HEK293 (cell line): ENCODE measurements at regions not wholly inside any gene's neighbourhood (a gene's known extent, or its start where the extent isn't known, plus 50 kb on each side); places are given as distances from the start of the nearest gene placed in this dataset.

Source experiments
- CTCF ChIA-PET: fragments of 350-600 bp; formaldehyde crosslinking; extraction: SDS; loops from one replicate; lab custom pipeline; 2021; ENCODE audit warnings: antibody characterized with exemption; lab: Yijun Ruan, JAX
- POLR2A ChIA-PET: fragments of 300-600 bp; formaldehyde crosslinking; extraction: SDS; loops from one replicate; lab custom pipeline; 2020; ENCODE audit warnings: antibody characterized with exemption, inconsistent platforms; lab: Yijun Ruan, JAX
- H3K27ac ChIP-seq: fragments of 200-500 bp; sonication (Bioruptor generic); 2 replicates; pipeline ENCODE4 v1.5.1; 2014; ENCODE audit warnings: low read depth, low read length, control low read depth, inconsistent platforms; ENCODE audit errors: extremely low read depth
- H3K36me3 ChIP-seq, 2 experiments: fragments of 200-500 bp in 1 of 2; sonication (Bioruptor generic) in 1 of 2; 1 replicate in 1 of 2; 2 replicates in 1 of 2; pipeline ENCODE4 v1.5.1; 2014 to 2017; ENCODE audit warnings: inconsistent platforms in 2 of 2, low read length in 2 of 2; ENCODE audit not compliant: control insufficient read depth in 2 of 2, insufficient read depth in 1 of 2
- H3K4me1 ChIP-seq: fragments of 200-500 bp; sonication (Bioruptor generic); 2 replicates; pipeline ENCODE4 v1.5.1; 2014; ENCODE audit warnings: mild to moderate bottlenecking, low read length, inconsistent platforms; ENCODE audit not compliant: control insufficient read depth, insufficient read depth
- H3K4me3 ChIP-seq: 2 replicates; pipeline ENCODE4 v1.5.1; 2011; ENCODE audit warnings: low read depth, mild to moderate bottlenecking, control low read depth, low read length, moderate library complexity
- H3K9me3 ChIP-seq: fragments of 200-500 bp; sonication (Bioruptor generic); 2 replicates; pipeline ENCODE4 v1.5.1; 2014; ENCODE audit warnings: low read depth, low read length, inconsistent platforms; ENCODE audit not compliant: control insufficient read depth, insufficient read depth
- HIC1 ChIP-seq: fragments of 450-650 bp; formaldehyde crosslinking; IDR thresholded peaks from 2 replicates; pipeline ENCODE4 v1.5.1; 2016; ENCODE audit warnings: missing biosample characterization, missing genetic modification characterization
- IKZF3 ChIP-seq: fragments of 450-650 bp; IDR thresholded peaks from 2 replicates; pipeline ENCODE4 v1.5.0; 2018; ENCODE audit warnings: missing biosample characterization, mild to moderate bottlenecking, missing genetic modification characterization, moderate library complexity
- REPIN1 ChIP-seq: fragments of 450-650 bp; formaldehyde crosslinking; IDR thresholded peaks from 2 replicates; pipeline ENCODE4 v1.5.1; 2017; ENCODE audit warnings: missing biosample characterization, missing genetic modification characterization, low read depth
- ZFHX2 ChIP-seq: fragments of 450-650 bp; formaldehyde crosslinking; conservative IDR thresholded peaks from 2 replicates; pipeline ENCODE4 v1.5.1; 2016; ENCODE audit warnings: missing biosample characterization, missing genetic modification characterization
- ZNF214 ChIP-seq: fragments of 450-650 bp; formaldehyde crosslinking; IDR thresholded peaks from 2 replicates; pipeline ENCODE4 v1.5.1; 2017; ENCODE audit warnings: missing biosample characterization, mild to moderate bottlenecking, missing genetic modification characterization, borderline replicate concordance
- ZNF23 ChIP-seq: fragments of 450-650 bp; formaldehyde crosslinking; IDR thresholded peaks from 2 replicates; pipeline ENCODE4 v1.5.1; 2016; ENCODE audit warnings: missing biosample characterization, missing genetic modification characterization, borderline replicate concordance
- ZNF248 ChIP-seq: fragments of 450-650 bp; formaldehyde crosslinking; IDR thresholded peaks from 2 replicates; pipeline ENCODE4 v1.5.1; 2017; ENCODE audit warnings: missing biosample characterization, missing genetic modification characterization
- ZNF324 ChIP-seq: fragments of 450-650 bp; formaldehyde crosslinking; IDR thresholded peaks from 2 replicates; pipeline ENCODE4 v1.5.1; 2016; ENCODE audit warnings: missing biosample characterization, missing genetic modification characterization
- ZNF529 ChIP-seq: fragments of 450-650 bp; formaldehyde crosslinking; IDR thresholded peaks from 2 replicates; pipeline ENCODE4 v1.5.1; 2017; ENCODE audit warnings: missing genetic modification characterization, missing biosample characterization; ENCODE audit not compliant: insufficient replicate concordance
- ZNF639 ChIP-seq: fragments of 450-650 bp; formaldehyde crosslinking; IDR thresholded peaks from 2 replicates; pipeline ENCODE4 v1.5.1; 2016; ENCODE audit warnings: missing biosample characterization, missing genetic modification characterization
- ZNF785 ChIP-seq: fragments of 450-650 bp; formaldehyde crosslinking; IDR thresholded peaks from 2 replicates; pipeline ENCODE4 v1.5.1; 2016; ENCODE audit warnings: missing biosample characterization, missing genetic modification characterization
- TF ChIP-seq, protein P1 (sequence below): fragments of 450-650 bp; formaldehyde crosslinking; IDR thresholded peaks from 2 replicates; pipeline ENCODE4 v1.5.1; 2017; ENCODE audit warnings: missing biosample characterization, missing genetic modification characterization

DNA sequence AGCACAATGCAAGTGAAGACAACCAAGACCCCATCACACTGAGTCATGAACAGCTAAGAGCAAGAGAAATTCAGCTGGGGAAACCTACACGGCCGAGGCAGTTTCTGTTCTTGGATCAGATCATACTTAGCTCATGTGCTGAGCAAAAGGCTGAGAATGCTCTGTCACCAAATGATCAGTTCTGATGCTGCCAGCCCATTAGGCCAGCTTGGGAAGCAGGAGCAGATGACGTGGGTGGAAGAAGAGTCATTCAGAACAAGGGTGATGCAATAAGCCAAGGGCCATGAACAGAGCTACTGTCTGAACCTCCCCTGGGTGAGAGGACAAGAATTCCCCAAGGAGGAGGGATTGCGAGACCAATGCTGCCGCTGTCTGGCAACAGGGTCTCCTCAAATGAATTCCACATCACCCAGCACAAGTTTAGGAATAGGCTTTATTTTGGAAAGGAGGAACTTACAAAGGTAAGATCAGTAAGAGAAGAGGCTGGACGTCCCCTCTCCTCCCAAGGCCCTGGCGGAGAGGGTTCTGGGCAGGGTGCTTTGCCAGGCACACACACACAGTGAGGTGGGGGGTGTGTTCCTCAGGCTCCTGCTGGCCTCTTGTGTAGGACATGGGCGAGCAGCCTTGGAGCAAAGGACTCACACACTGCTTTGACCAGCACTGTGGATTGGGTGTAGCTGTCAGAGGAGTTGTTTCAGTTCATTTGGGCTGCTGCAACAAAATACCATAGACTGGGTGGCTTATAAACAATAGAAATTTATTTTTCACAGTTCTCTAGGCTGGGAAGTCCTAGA, 65.6 kb upstream of the CTXND1 start:
- Histone ChIP-seq H3K27ac (no peak overlapping the region), H3K9me3 (no peaks in the 10 kb centered on the region), H3K4me3 (no peak overlapping the region), H3K36me3 (no peaks in the 10 kb centered on the region)
- CTCF ChIA-PET = interaction anchor here (1.0 to 1.4 kb wide), 2 partner anchors 10 to 53 kb away, joined by 3 to 5 read pairs; no protein-coding TSS in a partner anchor
- TF ChIP-seq ZFHX2 (tag by site-specific recombination) (peak; percentile 40), REPIN1 (tag by site-specific recombination) (no peak), ZNF529 (tag by site-specific recombination) (no peak)
- TF ChIP-seq, all 188 proteins: peak for 1
- POLR2A ChIA-PET = interaction anchor here (0.6 kb wide), 1 partner anchor 83 kb away, joined by 3 read pairs; no protein-coding TSS in a partner anchor
- no peaks in the 10 kb centered on the region for H3K4me1 ChIP-seq

DNA sequence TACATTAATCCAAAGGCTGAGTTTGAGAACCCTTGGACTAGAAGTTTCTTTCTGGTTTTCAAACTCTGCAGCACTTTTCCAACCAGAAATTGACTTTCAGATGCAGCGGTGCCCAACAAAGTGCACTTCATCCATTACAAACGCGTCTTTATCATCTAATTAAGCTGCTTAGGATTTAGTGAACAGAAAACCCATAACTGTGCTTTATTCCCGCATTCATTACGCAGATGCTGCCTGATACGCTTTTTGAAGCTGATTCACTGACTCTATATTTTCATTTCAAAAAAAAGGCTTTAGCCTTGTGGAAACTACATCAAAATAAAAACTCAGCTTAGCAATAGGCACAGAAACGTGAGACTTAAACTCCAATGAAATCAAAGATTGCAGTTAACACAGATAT, 69.8 kb upstream of the CTXND1 start:
- Histone ChIP-seq H3K27ac (no peak overlapping the region), H3K9me3 (no peaks in the 10 kb centered on the region; the same call in 1 of the 2 replicates), H3K4me1 (no peaks in the 10 kb centered on the region), H3K36me3 (no peaks in the 10 kb centered on the region), H3K4me3 (no peak overlapping the region)
- CTCF ChIA-PET = interaction anchor here (0.7 to 2.3 kb wide), 4 partner anchors 13 to 944 kb away, joined by 3 to 17 read pairs (median 3); no protein-coding TSS in a partner anchor
- POLR2A ChIA-PET = interaction anchor here (0.7 kb wide), 1 partner anchor 830 kb away, joined by 3 read pairs; no protein-coding TSS in a partner anchor
- no peak for TF ChIP-seq HIC1 (tag by site-specific recombination)

GRCh38 chr15:80323285-80323684, 71.3 kb upstream of the CTXND1 start:
- H3K4me1 ChIP-seq = no peaks in the 10 kb centered on the region
- POLR2A ChIA-PET = no interaction called here
- H3K4me3 ChIP-seq = no peak overlapping the region
- CTCF ChIA-PET = interaction anchor here (0.6 to 1.3 kb wide), 4 partner anchors 12 to 1495 kb away, joined by 3 to 4 read pairs (median 3); no protein-coding TSS in a partner anchor
- no peaks in the 10 kb centered on the region; the same call in 1 of the 2 replicates for H3K9me3 ChIP-seq
- TF ChIP-seq ZNF248 (tag by site-specific recombination) (no peak), ZNF639 (tag by site-specific recombination) (no peak), ZNF324 (tag by site-specific recombination) (no peak), ZNF23 (tag by site-specific recombination) (no peak), ZNF214 (tag by site-specific recombination) (no peak), ZNF785 (tag by site-specific recombination) (no peak), IKZF3 (tag by site-specific recombination) (no peak)
- TF ChIP-seq, protein P1, sequence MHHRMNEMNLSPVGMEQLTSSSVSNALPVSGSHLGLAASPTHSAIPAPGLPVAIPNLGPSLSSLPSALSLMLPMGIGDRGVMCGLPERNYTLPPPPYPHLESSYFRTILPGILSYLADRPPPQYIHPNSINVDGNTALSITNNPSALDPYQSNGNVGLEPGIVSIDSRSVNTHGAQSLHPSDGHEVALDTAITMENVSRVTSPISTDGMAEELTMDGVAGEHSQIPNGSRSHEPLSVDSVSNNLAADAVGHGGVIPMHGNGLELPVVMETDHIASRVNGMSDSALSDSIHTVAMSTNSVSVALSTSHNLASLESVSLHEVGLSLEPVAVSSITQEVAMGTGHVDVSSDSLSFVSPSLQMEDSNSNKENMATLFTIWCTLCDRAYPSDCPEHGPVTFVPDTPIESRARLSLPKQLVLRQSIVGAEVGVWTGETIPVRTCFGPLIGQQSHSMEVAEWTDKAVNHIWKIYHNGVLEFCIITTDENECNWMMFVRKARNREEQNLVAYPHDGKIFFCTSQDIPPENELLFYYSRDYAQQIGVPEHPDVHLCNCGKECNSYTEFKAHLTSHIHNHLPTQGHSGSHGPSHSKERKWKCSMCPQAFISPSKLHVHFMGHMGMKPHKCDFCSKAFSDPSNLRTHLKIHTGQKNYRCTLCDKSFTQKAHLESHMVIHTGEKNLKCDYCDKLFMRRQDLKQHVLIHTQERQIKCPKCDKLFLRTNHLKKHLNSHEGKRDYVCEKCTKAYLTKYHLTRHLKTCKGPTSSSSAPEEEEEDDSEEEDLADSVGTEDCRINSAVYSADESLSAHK (tag by site-specific recombination) = no peak
- TF ChIP-seq, all 188 proteins: peak for 0
- Histone ChIP-seq H3K27ac (no peak overlapping the region), H3K36me3 (no peaks in the 10 kb centered on the region)
